LNCaP clone FGC (cell line): ENCODE measurements at regions not wholly inside any gene's neighbourhood (a gene's known extent, or its start where the extent isn't known, plus 50 kb on each side); places are given as distances from the start of the nearest gene placed in this dataset.

Experiments used
- DNase-seq: peaks from one replicate; pipeline ENCODE4 v3.0.0-alpha.2; 2011; ENCODE audit warnings: low read depth
- H3K4me3 ChIP-seq: 2 replicates; pipeline ENCODE4 v1.5.1; 2011; ENCODE audit warnings: mild to moderate bottlenecking, low read depth, low read length, control low read depth
- CTCF ChIP-seq: IDR thresholded peaks from 2 replicates; pipeline ENCODE4 v1.5.1; 2012; ENCODE audit warnings: mild to moderate bottlenecking; ENCODE audit not compliant: control insufficient read depth, insufficient read depth; ENCODE audit errors: extremely low read depth

GRCh38 chr12:105561546-105562198 lies 231.2 kb downstream of the C12orf75 start:
- H3K4me3 ChIP-seq, result no peak overlapping the region
- no peak for TF ChIP-seq CTCF
- DNase-seq, result no peak

- H3K4me3 ChIP-seq, result no peak overlapping the region
- DNase-seq, result peak; percentile 25
- no peak for TF ChIP-seq CTCF
These were observed 231.9 kb downstream of the C12orf75 start for GRCh38 chr12:105562199-105562971.

- no peak for TF ChIP-seq CTCF
- H3K4me3 ChIP-seq, result no peak overlapping the region
- DNase-seq, result no peak
These were observed 236.6 kb downstream of the C12orf75 start for GRCh38 chr12:105567061-105567460.

DNA sequence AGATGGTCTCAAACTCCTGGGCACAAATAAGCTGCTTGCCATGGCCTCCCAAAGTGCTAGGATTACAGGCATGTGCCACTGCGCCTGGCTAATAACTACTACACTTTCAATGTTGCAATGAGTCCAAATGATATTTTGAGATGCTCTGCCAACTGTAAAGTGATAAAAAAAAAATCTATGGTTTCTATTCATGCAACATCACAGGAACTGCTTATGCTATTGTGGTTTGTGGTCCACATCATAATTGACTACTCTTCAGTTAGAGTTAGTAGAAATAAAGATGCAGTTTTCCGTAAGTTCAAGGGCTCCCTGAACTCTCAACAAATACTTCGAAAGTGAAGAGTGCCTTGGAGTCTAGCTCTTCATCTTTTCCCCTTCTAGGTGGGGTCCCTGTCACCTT lies 239.4 kb downstream of the C12orf75 start:
- no peak for DNase-seq

GRCh38 chr12:105570944-105571343 lies 240.5 kb downstream of the C12orf75 start:
- no peak overlapping the region for H3K4me3 ChIP-seq
- no peak for TF ChIP-seq CTCF
- no peak for DNase-seq

More for the DNA sequence above, 239.4 kb downstream of the C12orf75 start:
- no peak for TF ChIP-seq CTCF
- no peak overlapping the region for H3K4me3 ChIP-seq

DNA sequence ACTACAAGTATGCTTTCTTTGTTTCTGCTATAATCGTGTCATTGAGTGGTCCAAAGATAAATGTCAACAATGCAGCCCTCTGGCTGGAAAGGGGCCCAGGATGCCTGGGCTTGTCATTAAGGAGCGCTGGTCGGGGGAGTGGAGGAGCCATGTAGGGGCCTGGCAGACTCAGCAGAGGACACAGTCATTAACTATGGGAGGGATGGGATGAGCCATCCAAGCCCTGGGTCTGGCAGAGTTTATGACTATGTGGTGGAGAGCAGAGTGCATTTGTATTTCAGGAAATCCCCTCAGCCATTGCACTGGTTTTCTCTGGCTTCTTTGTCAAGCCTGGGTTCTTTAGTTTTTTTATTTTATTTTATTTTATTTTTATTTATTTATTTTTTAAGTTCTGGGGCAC lies 243.1 kb downstream of the C12orf75 start:
- DNase-seq, result no peak
- TF ChIP-seq CTCF, result no peak
- H3K4me3 ChIP-seq, result no peak overlapping the region
